IMR-90 (cell line): ENCODE measurements at regions not wholly inside any gene's neighbourhood (a gene's known extent, or its start where the extent isn't known, plus 50 kb on each side); places are given as distances from the start of the nearest gene placed in this dataset.

Source experiments
- ATAC-seq: fragments of 200-7000 bp; cut with Tn5 transposase; 2 replicates; pipeline ENCODE4 v1.9.1; 2020; ENCODE audit warnings: low read depth, mild to moderate bottlenecking, moderate library complexity
- BruUV-seq: library from RNA; stranded (reverse); fragments of 400-500 nt; replicated peaks from 2 replicates; lab custom pipeline; 2021; lab: Mats Ljungman, UMichigan
- CTCF ChIA-PET: fragments of 300-600 bp; formaldehyde crosslinking; extraction: SDS; loops from one replicate; lab custom pipeline; 2021; ENCODE audit warnings: antibody characterized with exemption; lab: Yijun Ruan, JAX
- POLR2A ChIA-PET: fragments of 300-600 bp; sonication (Branson Sonifier 250); formaldehyde crosslinking; loops from one replicate; lab custom pipeline; 2022; ENCODE audit warnings: antibody characterized with exemption; ENCODE audit not compliant: unreplicated experiment; lab: Charles Lee
- DNase-seq: peaks from one replicate; pipeline ENCODE4 v3.0.0; 2013
- H2AFZ ChIP-seq: replicated peaks from 2 replicates; pipeline ENCODE3; 2013; ENCODE audit warnings: low read length, mild to moderate bottlenecking; ENCODE audit not compliant: poor library complexity
- H2AK5ac ChIP-seq: 2 replicates; pipeline ENCODE4 v1.6.1; 2013; ENCODE audit warnings: low read depth, low read length, inconsistent platforms
- H2AK9ac ChIP-seq: replicated peaks from 2 replicates; pipeline ENCODE3; 2013; ENCODE audit warnings: mild to moderate bottlenecking, low read depth, low read length, moderate library complexity; ENCODE audit not compliant: poor library complexity
- H2BK120ac ChIP-seq: 2 replicates; pipeline ENCODE4 v1.6.1; 2013; ENCODE audit warnings: low read depth, low read length, inconsistent platforms
- H2BK15ac ChIP-seq: 3 replicates; pipeline ENCODE4 v1.6.1; 2013; ENCODE audit warnings: low read depth, low read length, inconsistent platforms
- H2BK20ac ChIP-seq: 2 replicates; pipeline ENCODE4 v1.6.1; 2013; ENCODE audit warnings: low read depth, mild to moderate bottlenecking, inconsistent platforms, low read length, moderate library complexity
- H2BK5ac ChIP-seq: 2 replicates; pipeline ENCODE4 v1.6.1; 2013; ENCODE audit warnings: mild to moderate bottlenecking, low read depth, low read length, inconsistent platforms; ENCODE audit not compliant: poor library complexity, severe bottlenecking
- H3K14ac ChIP-seq: replicated peaks from 2 replicates; pipeline ENCODE4 v1.6.1; 2013; ENCODE audit warnings: low read depth, low read length, inconsistent platforms
- H3K18ac ChIP-seq: 2 replicates; pipeline ENCODE4 v1.6.1; 2013; ENCODE audit warnings: low read depth, low read length, control low read depth
- H3K23ac ChIP-seq: 2 replicates; pipeline ENCODE4 v1.6.1; 2013; ENCODE audit warnings: low read depth, low read length, inconsistent platforms
- H3K27ac ChIP-seq: 2 replicates; pipeline ENCODE4 v1.5.1; 2013; ENCODE audit warnings: mild to moderate bottlenecking, control low read depth, low read length; ENCODE audit not compliant: insufficient read depth
- H3K27me3 ChIP-seq: 2 replicates; pipeline ENCODE4 v1.6.1; 2013; ENCODE audit warnings: low read length; ENCODE audit not compliant: control insufficient read depth, insufficient read depth
- H3K36me3 ChIP-seq: 2 replicates; pipeline ENCODE4 v1.6.1; 2013; ENCODE audit warnings: low read length, mixed read lengths; ENCODE audit not compliant: control insufficient read depth, insufficient read depth
- H3K4ac ChIP-seq: 2 replicates; pipeline ENCODE4 v1.6.1; 2013; ENCODE audit warnings: low read depth, low read length, inconsistent platforms
- H3K4me1 ChIP-seq: 2 replicates; pipeline ENCODE4 v1.6.1; 2013; ENCODE audit warnings: low read length, mixed read lengths; ENCODE audit not compliant: control insufficient read depth, insufficient read depth
- H3K4me2 ChIP-seq: 2 replicates; pipeline ENCODE4 v1.6.1; 2013; ENCODE audit warnings: low read depth, mild to moderate bottlenecking, control low read depth, low read length, moderate library complexity
- H3K4me3 ChIP-seq: 2 replicates; pipeline ENCODE4 v1.5.1; 2013; ENCODE audit warnings: low read depth, mild to moderate bottlenecking, control low read depth, low read length, moderate library complexity; ENCODE audit not compliant: insufficient read depth
- H3K56ac ChIP-seq: 2 replicates; pipeline ENCODE4 v1.6.1; 2013; ENCODE audit warnings: low read length, inconsistent platforms; ENCODE audit not compliant: insufficient read depth; ENCODE audit errors: extremely low read depth
- H3K79me1 ChIP-seq, 2 experiments: 2 replicates each; pipeline ENCODE4 v1.6.1; 2013; ENCODE audit warnings: low read length in 2 of 2, inconsistent platforms in 1 of 2, low read depth in 1 of 2
- H3K9ac ChIP-seq: 2 replicates; pipeline ENCODE4 v1.6.1; 2013; ENCODE audit warnings: low read depth, low read length, control low read depth
- H3K9me1 ChIP-seq: 2 replicates; pipeline ENCODE4 v1.6.1; 2013; ENCODE audit warnings: low read length, inconsistent platforms; ENCODE audit not compliant: insufficient read depth
- H3K9me3 ChIP-seq: 2 replicates; pipeline ENCODE4 v1.6.1; 2013; ENCODE audit warnings: low read length; ENCODE audit not compliant: control insufficient read depth, insufficient read depth
- H4K20me1 ChIP-seq: 2 replicates; pipeline ENCODE4 v1.6.1; 2013; ENCODE audit warnings: low read length, inconsistent platforms; ENCODE audit not compliant: insufficient read depth
- H4K5ac ChIP-seq: 2 replicates; pipeline ENCODE4 v1.6.1; 2013; ENCODE audit warnings: mild to moderate bottlenecking, low read depth, low read length, control low read depth
- H4K8ac ChIP-seq, 2 experiments: 2 replicates each; pipeline ENCODE4 v1.6.1; 2013; ENCODE audit warnings: low read depth in 2 of 2, low read length in 2 of 2, control low read depth in 1 of 2, inconsistent platforms in 1 of 2
- H4K91ac ChIP-seq: 2 replicates; pipeline ENCODE4 v1.6.1; 2013; ENCODE audit warnings: low read depth, low read length, inconsistent platforms; ENCODE audit not compliant: insufficient read depth
- BHLHE40 ChIP-seq: fragments of 150-350 bp; IDR thresholded peaks from 2 replicates; pipeline ENCODE4 v1.6.1; 2016; ENCODE audit warnings: mild to moderate bottlenecking, low read depth, low read length
- CEBPB ChIP-seq: IDR thresholded peaks from 2 replicates; pipeline ENCODE4 v1.6.1; 2012; ENCODE audit warnings: low read depth, low read length, improper control_type of control experiment
- CHD1 ChIP-seq: IDR thresholded peaks from 2 replicates; pipeline ENCODE4 v1.6.1; 2012; ENCODE audit warnings: low read depth, low read length, improper control_type of control experiment
- ELK1 ChIP-seq: fragments of 150-350 bp; IDR thresholded peaks from 2 replicates; pipeline ENCODE4 v1.6.1; 2016; ENCODE audit warnings: low read depth, mild to moderate bottlenecking, low read length, moderate library complexity, borderline replicate concordance
- MAZ ChIP-seq: IDR thresholded peaks from 2 replicates; pipeline ENCODE4 v1.6.1; 2012; ENCODE audit warnings: low read depth, mild to moderate bottlenecking, low read length, improper control_type of control experiment, moderate library complexity, borderline replicate concordance
- MXI1 ChIP-seq: IDR thresholded peaks from 2 replicates; pipeline ENCODE4 v1.6.1; 2012; ENCODE audit warnings: low read depth, mild to moderate bottlenecking, low read length, moderate library complexity, borderline replicate concordance
- NFE2L2 ChIP-seq: fragments of 150-350 bp; IDR thresholded peaks from 2 replicates; pipeline ENCODE4 v1.6.1; 2016; ENCODE audit warnings: low read depth, mild to moderate bottlenecking, low read length
- POLR2A ChIP-seq: IDR thresholded peaks from 2 replicates; pipeline ENCODE4 v1.6.1; 2012; ENCODE audit warnings: mild to moderate bottlenecking, low read depth, low read length
- RAD21 ChIP-seq: IDR thresholded peaks from 2 replicates; pipeline ENCODE4 v1.6.1; 2012; ENCODE audit warnings: low read length, improper control_type of control experiment
- RCOR1 ChIP-seq: IDR thresholded peaks from 2 replicates; pipeline ENCODE4 v1.6.1; 2012; ENCODE audit warnings: mild to moderate bottlenecking, low read length, improper control_type of control experiment; ENCODE audit not compliant: insufficient replicate concordance
- RFX5 ChIP-seq: IDR thresholded peaks from 2 replicates; pipeline ENCODE4 v1.8.0; 2012; ENCODE audit warnings: low read depth, mild to moderate bottlenecking, low read length, moderate library complexity
- SMC3 ChIP-seq: fragments of 150-350 bp; IDR thresholded peaks from 2 replicates; pipeline ENCODE4 v1.6.1; 2016; ENCODE audit warnings: low read depth, mild to moderate bottlenecking, antibody characterized with exemption, low read length, moderate library complexity
- USF2 ChIP-seq: fragments of 150-350 bp; IDR thresholded peaks from 2 replicates; pipeline ENCODE4 v1.6.1; 2017; ENCODE audit warnings: mild to moderate bottlenecking, antibody characterized with exemption, low read length, low read depth
- WGBS, 2 experiments: methylation state at CpG; one replicate each; pipeline versions ENCODE4 v1.1.5 to v1.1.7; 2013; ENCODE audit warnings: missing lambda C conversion rate in 2 of 2; ENCODE audit not compliant: insufficient read length in 1 of 2; ENCODE audit errors: extremely low coverage in 2 of 2; 5-methylcytosine and 5-hydroxymethylcytosine counted together
- dilution Hi-C: fragments of 300-500 bp; cut with HindIII; formaldehyde crosslinking; loops from one replicate; pipeline ENCODE4 v1.14.3; 2018; ENCODE audit warnings: low sequenced_read_pairs; ENCODE audit not compliant: unreplicated experiment
- in situ Hi-C: fragments of 300-500 bp; cut with MboI; formaldehyde crosslinking; loops from 3 replicates; pipeline ENCODE4 v1.14.3; 2019; ENCODE audit warnings: low sequenced_read_pairs, inconsistent platforms, mixed read lengths
- intact Hi-C: fragments of 100-400 bp; cut with micrococcal nuclease; formaldehyde crosslinking; loops from 2 replicates; pipeline ENCODE4 v1.10.0; 2022

GRCh38 chr1:234973426-234974250, 155.0 kb downstream of the TOMM20 start:
- Histone ChIP-seq H3K4ac (peak overlapping the region; percentile 47), H3K9ac (no peak overlapping the region), H4K91ac (peak overlapping the region; percentile 34; the same call in 1 of the 2 replicates), H3K79me1 (0 out of 4 replicates have a peak, but pooled peaks cover 0 to 8% of the 10 kb centered on the region in 2 experiments), H3K27me3 (no peaks in the 10 kb centered on the region), H2BK5ac (peak overlapping the region; percentile 36), H3K27ac (no peak overlapping the region; the same call in 1 of the 2 replicates), H2BK15ac (peak overlapping the region; percentile 71; the same call in 2 of the 3 replicates), H3K36me3 (no peaks in the 10 kb centered on the region), H3K4me1 (peaks cover 43% of the 10 kb centered on the region), H2BK120ac (peak overlapping the region; percentile 96), H3K4me2 (no peak overlapping the region), H3K23ac (no peak overlapping the region), H3K9me3 (no peaks in the 10 kb centered on the region), H2BK20ac (peak overlapping the region; percentile 36; the same call in 1 of the 2 replicates), H4K20me1 (no peaks in the 10 kb centered on the region), H2AK9ac (no peak overlapping the region), H3K9me1 (peaks cover 35% of the 10 kb centered on the region), H3K14ac (no peak overlapping the region), H2AFZ (no peak overlapping the region), H3K18ac (peak overlapping the region; percentile 70), H4K8ac (peak overlapping the region in 1 of 2 experiments; percentile 25; a peak in 1 of 4 replicates), H3K4me3 (no peak overlapping the region), H2AK5ac (peak overlapping the region; percentile 61), H3K56ac (no peak overlapping the region), H4K5ac (peak overlapping the region; percentile 58)
- WGBS, 2 experiments: 87% methylated on average over 4 of the region's 10 CpGs; no CpG with 5 or more reads in 1 of the 2 experiments
- CTCF ChIA-PET: interaction anchor here (0.5 to 0.6 kb wide), 2 partner anchors 32 to 108 kb away, joined by 3 read pairs; no protein-coding TSS in a partner anchor
- no TSS peak for BruUV-seq
- dilution Hi-C loops (no loop called here), intact Hi-C loops (no loop called here), in situ Hi-C loops (loop anchor here (5.0 to 10.0 kb wide), 2 partner anchors 249 to 361 kb away; partner anchors contain the start of gene IRF2BP2)
- POLR2A ChIA-PET: interaction anchor here (0.5 kb wide), 2 partner anchors 250 to 369 kb away, joined by 3 read pairs; no protein-coding TSS in a partner anchor
- no peak for DNase-seq
- no peak for ATAC-seq
- TF ChIP-seq MAZ: no peak
- no peak for TF ChIP-seq SMC3
- TF ChIP-seq NFE2L2: no peak
- no peak for TF ChIP-seq BHLHE40
- TF ChIP-seq RCOR1: no peak
- TF ChIP-seq MXI1: no peak
- TF ChIP-seq RAD21: no peak
- TF ChIP-seq CHD1: no peak
- TF ChIP-seq POLR2A: no peak
- TF ChIP-seq RFX5: no peak
- TF ChIP-seq CEBPB: no peak
- TF ChIP-seq USF2: no peak
- no peak for TF ChIP-seq ELK1
